ENCODE measurements at regions not wholly inside any gene's neighbourhood (a gene's known extent, or its start where the extent isn't known, plus 50 kb on each side); places are given as distances from the start of the nearest gene placed in this dataset.
"Not testable (repeated sequence)": the region's sequence is repeated elsewhere in the genome, so short reads cannot be mapped to it uniquely, and the experiment has no call there.

- Mint-ChIP-seq H3K27me3 (no peaks in the 10 kb centered on the region), H3K4me3 (no peak overlapping the region), H3K36me3 (ENCODE audit: low read depth) (no peaks in the 10 kb centered on the region), H3K4me1 (peaks cover 5% of the 10 kb centered on the region), H3K27ac (no peak overlapping the region), H3K9me3 (no peaks in the 10 kb centered on the region)
- ChIA-PET CTCF (no interaction called here), POLR2A (no interaction called here)
- no peak for TF ChIP-seq CTCF (IDR thresholded peaks at IDR 0.05)
- no peak for DNase-seq
- ATAC-seq (ENCODE audit: low read depth) = no peak
- intact Hi-C loops (cut with micrococcal nuclease) = no loop called here
These were observed 1662.4 kb upstream of the B3GALT2 start for GRCh38 chr1:194848846-194849245.

GRCh38 chr1:194846488-194846887 is 1660.1 kb upstream of the B3GALT2 start:
- ATAC-seq (ENCODE audit: low read depth) = no peak
- H3K36me3 Mint-ChIP-seq (ENCODE audit: low read depth) = no peaks in the 10 kb centered on the region
- DNase-seq = no peak
- H3K4me1 Mint-ChIP-seq = peaks cover 5% of the 10 kb centered on the region
- TF ChIP-seq CTCF (IDR thresholded peaks at IDR 0.05) = no peak
- intact Hi-C loops (cut with micrococcal nuclease) = no loop called here
- no peak overlapping the region for H3K27ac Mint-ChIP-seq
- H3K9me3 Mint-ChIP-seq = no peaks in the 10 kb centered on the region
- CTCF ChIA-PET = no interaction called here
- H3K4me3 Mint-ChIP-seq = no peak overlapping the region
- H3K27me3 Mint-ChIP-seq = no peaks in the 10 kb centered on the region
- POLR2A ChIA-PET = no interaction called here

- TF ChIP-seq CTCF (IDR thresholded peaks at IDR 0.05) = no peak
- no peak for ATAC-seq (ENCODE audit: low read depth)
- ChIA-PET POLR2A (no interaction called here), CTCF (no interaction called here)
- Mint-ChIP-seq H3K27ac (no peak overlapping the region), H3K4me3 (no peak overlapping the region), H3K9me3 (no peaks in the 10 kb centered on the region), H3K36me3 (ENCODE audit: low read depth) (no peaks in the 10 kb centered on the region), H3K4me1 (peaks cover 5% of the 10 kb centered on the region), H3K27me3 (no peaks in the 10 kb centered on the region)
- intact Hi-C loops (cut with micrococcal nuclease) = no loop called here
- no peak for DNase-seq
These were observed 1656.7 kb upstream of the B3GALT2 start for GRCh38 chr1:194843077-194843476.

- Mint-ChIP-seq H3K4me3 (no peak overlapping the region), H3K9me3 (no peaks in the 10 kb centered on the region), H3K27me3 (no peaks in the 10 kb centered on the region), H3K36me3 (ENCODE audit: low read depth) (no peaks in the 10 kb centered on the region), H3K27ac (no peak overlapping the region), H3K4me1 (peaks cover 40% of the 10 kb centered on the region)
- CTCF ChIA-PET = no interaction called here
- TF ChIP-seq CTCF (IDR thresholded peaks at IDR 0.05) = no peak
- no peak for ATAC-seq (ENCODE audit: low read depth)
- intact Hi-C loops (cut with micrococcal nuclease) = no loop called here
- POLR2A ChIA-PET = no interaction called here
- no peak for DNase-seq
These were observed 1646.7 kb upstream of the B3GALT2 start for GRCh38 chr1:194833111-194833510.

GRCh38 chr1:194831595-194831994 is 1645.2 kb upstream of the B3GALT2 start:
- POLR2A ChIA-PET; CTCF ChIA-PET; H3K36me3 Mint-ChIP-seq (ENCODE audit: low read depth); ATAC-seq (ENCODE audit: low read depth); intact Hi-C loops (cut with micrococcal nuclease); DNase-seq; H3K27me3 Mint-ChIP-seq; H3K27ac Mint-ChIP-seq; H3K9me3 Mint-ChIP-seq: not testable (repeated sequence)
- peaks cover 41% of the 10 kb centered on the region for H3K4me1 Mint-ChIP-seq
- H3K4me3 Mint-ChIP-seq = peak overlapping the region; percentile 17

GRCh38 chr1:194830387-194830786 is 1644.0 kb upstream of the B3GALT2 start:
- DNase-seq (no peak), ATAC-seq (ENCODE audit: low read depth) (no peak)
- Mint-ChIP-seq H3K36me3 (ENCODE audit: low read depth) (no peaks in the 10 kb centered on the region), H3K27ac (no peak overlapping the region), H3K4me3 (peak overlapping the region; percentile 28), H3K27me3 (no peaks in the 10 kb centered on the region), H3K4me1 (peaks cover 44% of the 10 kb centered on the region), H3K9me3 (no peaks in the 10 kb centered on the region)
- intact Hi-C loops (cut with micrococcal nuclease) = no loop called here
- no peak for TF ChIP-seq CTCF (IDR thresholded peaks at IDR 0.05)
- ChIA-PET POLR2A (no interaction called here), CTCF (no interaction called here)
